GM12878 (cell line): ENCODE measurements at regions not wholly inside any gene's neighbourhood (a gene's known extent, or its start where the extent isn't known, plus 50 kb on each side); places are given as distances from the start of the nearest gene placed in this dataset.

Experiments
- CBX5 ChIP-seq: sonication (generic); IDR thresholded peaks from 2 replicates; pipeline ENCODE4 v1.6.1; 2016; ENCODE audit warnings: low read depth, moderate library complexity, mild to moderate bottlenecking, inconsistent platforms
- CHD4 ChIP-seq: fragments of 200-600 bp; sonication (generic); IDR thresholded peaks from 2 replicates; pipeline ENCODE4 v1.6.1; 2016; ENCODE audit warnings: mild to moderate bottlenecking
- CREB1 ChIP-seq: IDR thresholded peaks from 2 replicates; pipeline ENCODE4 v1.6.1; 2012; ENCODE audit warnings: low read depth, mild to moderate bottlenecking, inconsistent platforms
- EZH2 ChIP-seq: IDR thresholded peaks from 2 replicates; pipeline ENCODE4 v1.6.1; 2012; ENCODE audit warnings: low read depth, mild to moderate bottlenecking, control low read depth, inconsistent platforms, low read length, borderline replicate concordance; ENCODE audit not compliant: control insufficient read depth
- HDAC6 ChIP-seq: fragments of 200-600 bp; sonication (generic); IDR thresholded peaks from one replicate; pipeline ENCODE4 v1.8.0; 2017; ENCODE audit warnings: antibody characterized with exemption; ENCODE audit not compliant: unreplicated experiment
- TF ChIP-seq, protein P1 (sequence below): IDR thresholded peaks from 2 replicates; pipeline ENCODE4 v1.6.1; 2012; ENCODE audit warnings: low read depth, low read length, improper control_type of control experiment
- TF ChIP-seq, protein P2 (sequence below): IDR thresholded peaks from 2 replicates; pipeline ENCODE4 v1.6.1; 2011; ENCODE audit warnings: mild to moderate bottlenecking, low read depth, low read length, moderate library complexity; ENCODE audit not compliant: insufficient replicate concordance
- TF ChIP-seq, protein P3 (sequence below), 3 experiments: IDR thresholded peaks in 2 of 3; conservative IDR thresholded peaks in 1 of 3; 2 replicates each; pipeline ENCODE4 v1.5.1; 2011; ENCODE audit warnings: low read depth in 3 of 3, low read length in 3 of 3, mild to moderate bottlenecking in 3 of 3, control low read depth in 2 of 3, moderate library complexity in 2 of 3, inconsistent platforms in 1 of 3, mixed read lengths in 1 of 3; ENCODE audit not compliant: control insufficient read depth in 2 of 3, insufficient read depth in 1 of 3; ENCODE audit errors: extremely low read depth in 1 of 3

DNA sequence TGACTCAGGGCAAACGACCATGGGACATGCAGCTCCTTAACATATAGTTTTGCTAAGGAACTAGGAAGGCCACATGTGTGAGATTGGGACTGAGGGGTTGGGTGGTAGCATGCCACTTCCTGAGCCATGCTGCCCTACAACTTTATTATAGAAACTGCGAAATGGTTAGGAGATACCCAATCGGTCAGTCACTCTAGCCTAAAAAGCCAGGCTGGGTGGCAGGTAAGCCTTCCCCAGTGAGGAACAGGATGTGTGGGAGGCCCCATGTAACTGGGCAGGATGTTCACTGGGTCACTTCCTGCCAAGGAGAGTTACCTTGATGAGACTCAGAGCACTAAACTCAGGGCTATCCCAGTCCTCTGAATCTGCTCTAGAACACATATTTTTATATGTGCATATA lies 123.5 kb downstream of the MAP3K7 start:
- TF ChIP-seq, protein P1, sequence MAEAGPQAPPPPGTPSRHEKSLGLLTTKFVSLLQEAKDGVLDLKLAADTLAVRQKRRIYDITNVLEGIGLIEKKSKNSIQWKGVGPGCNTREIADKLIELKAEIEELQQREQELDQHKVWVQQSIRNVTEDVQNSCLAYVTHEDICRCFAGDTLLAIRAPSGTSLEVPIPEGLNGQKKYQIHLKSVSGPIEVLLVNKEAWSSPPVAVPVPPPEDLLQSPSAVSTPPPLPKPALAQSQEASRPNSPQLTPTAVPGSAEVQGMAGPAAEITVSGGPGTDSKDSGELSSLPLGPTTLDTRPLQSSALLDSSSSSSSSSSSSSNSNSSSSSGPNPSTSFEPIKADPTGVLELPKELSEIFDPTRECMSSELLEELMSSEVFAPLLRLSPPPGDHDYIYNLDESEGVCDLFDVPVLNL, result no peak
- TF ChIP-seq EZH2 (no peak), HDAC6 (no peak), CREB1 (no peak), CHD4 (no peak), CBX5 (no peak)
- TF ChIP-seq, protein P2, sequence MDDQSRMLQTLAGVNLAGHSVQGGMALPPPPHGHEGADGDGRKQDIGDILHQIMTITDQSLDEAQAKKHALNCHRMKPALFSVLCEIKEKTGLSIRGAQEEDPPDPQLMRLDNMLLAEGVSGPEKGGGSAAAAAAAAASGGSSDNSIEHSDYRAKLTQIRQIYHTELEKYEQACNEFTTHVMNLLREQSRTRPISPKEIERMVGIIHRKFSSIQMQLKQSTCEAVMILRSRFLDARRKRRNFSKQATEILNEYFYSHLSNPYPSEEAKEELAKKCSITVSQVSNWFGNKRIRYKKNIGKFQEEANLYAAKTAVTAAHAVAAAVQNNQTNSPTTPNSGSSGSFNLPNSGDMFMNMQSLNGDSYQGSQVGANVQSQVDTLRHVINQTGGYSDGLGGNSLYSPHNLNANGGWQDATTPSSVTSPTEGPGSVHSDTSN, result no peak
- TF ChIP-seq, protein P3, sequence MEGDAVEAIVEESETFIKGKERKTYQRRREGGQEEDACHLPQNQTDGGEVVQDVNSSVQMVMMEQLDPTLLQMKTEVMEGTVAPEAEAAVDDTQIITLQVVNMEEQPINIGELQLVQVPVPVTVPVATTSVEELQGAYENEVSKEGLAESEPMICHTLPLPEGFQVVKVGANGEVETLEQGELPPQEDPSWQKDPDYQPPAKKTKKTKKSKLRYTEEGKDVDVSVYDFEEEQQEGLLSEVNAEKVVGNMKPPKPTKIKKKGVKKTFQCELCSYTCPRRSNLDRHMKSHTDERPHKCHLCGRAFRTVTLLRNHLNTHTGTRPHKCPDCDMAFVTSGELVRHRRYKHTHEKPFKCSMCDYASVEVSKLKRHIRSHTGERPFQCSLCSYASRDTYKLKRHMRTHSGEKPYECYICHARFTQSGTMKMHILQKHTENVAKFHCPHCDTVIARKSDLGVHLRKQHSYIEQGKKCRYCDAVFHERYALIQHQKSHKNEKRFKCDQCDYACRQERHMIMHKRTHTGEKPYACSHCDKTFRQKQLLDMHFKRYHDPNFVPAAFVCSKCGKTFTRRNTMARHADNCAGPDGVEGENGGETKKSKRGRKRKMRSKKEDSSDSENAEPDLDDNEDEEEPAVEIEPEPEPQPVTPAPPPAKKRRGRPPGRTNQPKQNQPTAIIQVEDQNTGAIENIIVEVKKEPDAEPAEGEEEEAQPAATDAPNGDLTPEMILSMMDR (IDR thresholded peaks at IDR 0.05 in 2 of 3, conservative IDR thresholded peaks at IDR 0.05 in 1 of 3; ENCODE audit: control insufficient read depth in 2 of 3, extremely low read depth in 1 of 3, insufficient read depth in 1 of 3, low read depth in 3 of 3, low read length in 3 of 3), result no peak
